Tibial nerve (tissue), 4 donors: ENCODE measurements at regions not wholly inside any gene's neighbourhood (a gene's known extent, or its start where the extent isn't known, plus 50 kb on each side); places are given as distances from the start of the nearest gene placed in this dataset.
"Not testable (repeated sequence)": the region's sequence is repeated elsewhere in the genome, so short reads cannot be mapped to it uniquely, and the experiment has no call there.

Experiments used
- DNase-seq, 2 donors: peaks; one replicate each; pipeline ENCODE4 v3.0.0-alpha.2; 2019; ENCODE audit warnings: low spot score in 2 of 2
- H3K27ac ChIP-seq, 4 donors: fragments of 200-600 bp; sonication (generic) in 3 of 4; one replicate each; pipeline ENCODE4 v1.5.1; 2017 to 2019; ENCODE audit warnings: mild to moderate bottlenecking in 1 of 4
- H3K27me3 ChIP-seq, 2 donors: fragments of 200-600 bp; sonication (generic) in 1 of 2; one replicate each; pipeline versions ENCODE4 v1.5.1 to v1.6.0; 2017 to 2019
- H3K36me3 ChIP-seq, 3 donors: fragments of 200-600 bp; sonication (generic); one replicate each; pipeline ENCODE4 v1.5.1; 2018 to 2019
- H3K4me1 ChIP-seq, 4 donors: fragments of 200-600 bp; sonication (generic) in 3 of 4; one replicate each; pipeline ENCODE4 v1.5.1; 2017 to 2019
- H3K4me3 ChIP-seq, 4 donors: fragments of 200-600 bp; sonication (generic) in 3 of 4; one replicate each; pipeline ENCODE4 v1.5.1; 2017 to 2019; ENCODE audit warnings: mild to moderate bottlenecking in 1 of 4, moderate library complexity in 1 of 4
- H3K9me3 ChIP-seq, 4 donors: fragments of 200-600 bp; sonication (generic) in 3 of 4; one replicate each; pipeline ENCODE4 v1.5.1; 2017 to 2019
- EP300 ChIP-seq, 2 donors: sonication (generic); formaldehyde crosslinking; IDR thresholded peaks; one replicate each; pipeline ENCODE4 v1.6.1; 2017; ENCODE audit warnings: antibody characterized with exemption in 2 of 2, mild to moderate bottlenecking in 1 of 2
- POLR2A ChIP-seq, 2 donors: fragments of 450-650 bp; IDR thresholded peaks; one replicate each; pipeline ENCODE4 v1.6.1; 2017; ENCODE audit warnings: antibody characterized with exemption in 2 of 2, mild to moderate bottlenecking in 2 of 2, moderate library complexity in 2 of 2
- WGBS, 2 donors: methylation state at CpG; one replicate each; pipeline ENCODE4 v1.1.5; 2018; 5-methylcytosine and 5-hydroxymethylcytosine counted together
- TF ChIP-seq, protein P1 (sequence below), 5 experiments: fragments of 200-600 bp in 3 of 5; fragments of 450-650 bp in 2 of 5; sonication (generic) in 3 of 5; IDR thresholded peaks; one replicate each; pipeline ENCODE4 v1.5.1; 2016 to 2019; ENCODE audit warnings: antibody characterized with exemption in 5 of 5, mild to moderate bottlenecking in 3 of 5, moderate library complexity in 2 of 5

DNA sequence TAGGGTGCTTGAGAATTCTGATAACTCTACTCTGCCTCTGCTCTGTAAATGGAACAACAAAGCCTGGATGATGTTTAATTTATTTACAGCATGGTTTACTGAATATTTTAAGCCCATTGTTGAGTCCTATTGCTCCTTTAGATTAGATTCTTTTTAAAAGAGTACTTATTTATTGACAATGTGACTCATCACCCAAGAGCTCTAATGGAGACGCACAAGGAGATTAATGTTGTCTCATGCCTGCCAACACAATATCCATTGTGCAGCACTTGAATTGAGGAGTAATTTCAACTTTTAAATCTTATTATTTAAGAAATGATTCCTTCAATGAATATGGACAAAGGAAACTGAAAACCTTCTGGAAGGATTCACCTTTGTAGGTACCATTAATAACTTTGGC is 691.4 kb downstream of the ZBBX start:
- WGBS, 2 donors = 77 to 78% methylated on average over 1 of the region's 1 CpG
- H3K27ac ChIP-seq = no peak overlapping the region

GRCh38 chr3:166685246-166685645 is 694.9 kb downstream of the ZBBX start:
- H3K27ac ChIP-seq = no peak overlapping the region
- no peak overlapping the region for H3K4me3 ChIP-seq
- H3K9me3 ChIP-seq = no peaks in the 10 kb centered on the region
- WGBS, 2 donors = 90% methylated on average over 1 of the region's 1 CpG
- no peak for TF ChIP-seq EP300 (IDR thresholded peaks at IDR 0.05)
- TF ChIP-seq, protein P1, sequence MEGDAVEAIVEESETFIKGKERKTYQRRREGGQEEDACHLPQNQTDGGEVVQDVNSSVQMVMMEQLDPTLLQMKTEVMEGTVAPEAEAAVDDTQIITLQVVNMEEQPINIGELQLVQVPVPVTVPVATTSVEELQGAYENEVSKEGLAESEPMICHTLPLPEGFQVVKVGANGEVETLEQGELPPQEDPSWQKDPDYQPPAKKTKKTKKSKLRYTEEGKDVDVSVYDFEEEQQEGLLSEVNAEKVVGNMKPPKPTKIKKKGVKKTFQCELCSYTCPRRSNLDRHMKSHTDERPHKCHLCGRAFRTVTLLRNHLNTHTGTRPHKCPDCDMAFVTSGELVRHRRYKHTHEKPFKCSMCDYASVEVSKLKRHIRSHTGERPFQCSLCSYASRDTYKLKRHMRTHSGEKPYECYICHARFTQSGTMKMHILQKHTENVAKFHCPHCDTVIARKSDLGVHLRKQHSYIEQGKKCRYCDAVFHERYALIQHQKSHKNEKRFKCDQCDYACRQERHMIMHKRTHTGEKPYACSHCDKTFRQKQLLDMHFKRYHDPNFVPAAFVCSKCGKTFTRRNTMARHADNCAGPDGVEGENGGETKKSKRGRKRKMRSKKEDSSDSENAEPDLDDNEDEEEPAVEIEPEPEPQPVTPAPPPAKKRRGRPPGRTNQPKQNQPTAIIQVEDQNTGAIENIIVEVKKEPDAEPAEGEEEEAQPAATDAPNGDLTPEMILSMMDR (IDR thresholded peaks at IDR 0.05) = no peak
- DNase-seq = no peak
- H3K27me3 ChIP-seq = no peaks in the 10 kb centered on the region
- H3K36me3 ChIP-seq = no peaks in the 10 kb centered on the region
- no peaks in the 10 kb centered on the region for H3K4me1 ChIP-seq

More for the DNA sequence above, 691.4 kb downstream of the ZBBX start:
- Histone ChIP-seq H3K4me3 (no peak overlapping the region), H3K4me1 (no peaks in the 10 kb centered on the region), H3K9me3 (no peaks in the 10 kb centered on the region), H3K36me3 (no peaks in the 10 kb centered on the region), H3K27me3 (no peaks in the 10 kb centered on the region)
- TF ChIP-seq POLR2A (IDR thresholded peaks at IDR 0.05) (no peak), EP300 (IDR thresholded peaks at IDR 0.05) (no peak)
- TF ChIP-seq, protein P1 (IDR thresholded peaks at IDR 0.05) = no peak
- DNase-seq = no peak

- not testable (repeated sequence) for DNase-seq, H3K9me3 ChIP-seq, H3K4me3 ChIP-seq, H3K27ac ChIP-seq, H3K36me3 ChIP-seq, H3K4me1 ChIP-seq, H3K27me3 ChIP-seq
- 85 to 92% methylated on average over 5 of the region's 5 CpGs for WGBS, 2 donors
Measured at GRCh38 chr3:166684077-166684476, 696.0 kb downstream of the ZBBX start.

DNA sequence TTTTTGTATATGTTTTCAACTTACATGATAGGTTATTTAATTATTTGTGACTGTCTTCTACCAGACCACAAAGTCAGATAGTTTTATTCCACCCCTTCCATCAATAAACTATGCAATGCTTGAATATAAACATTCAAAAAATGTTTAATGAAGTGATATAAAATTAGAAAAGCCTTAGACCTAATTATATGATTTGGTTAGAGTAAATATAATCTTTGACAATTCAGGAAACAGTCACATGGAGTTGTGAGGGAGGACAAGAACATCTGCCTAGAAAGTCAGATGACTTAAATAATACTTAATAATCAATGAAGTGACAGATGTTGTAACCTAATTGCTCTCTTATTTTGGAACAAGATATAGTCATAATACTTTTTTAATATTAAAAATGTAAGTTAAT is 710.3 kb downstream of the ZBBX start:
- H3K27ac ChIP-seq = no peak overlapping the region
- no peaks in the 10 kb centered on the region for H3K9me3 ChIP-seq
- H3K4me1 ChIP-seq = no peaks in the 10 kb centered on the region
- H3K27me3 ChIP-seq = no peaks in the 10 kb centered on the region
- TF ChIP-seq POLR2A (IDR thresholded peaks at IDR 0.05) (no peak), EP300 (IDR thresholded peaks at IDR 0.05) (no peak)
- TF ChIP-seq, protein P1 (IDR thresholded peaks at IDR 0.05) = no peak
- H3K36me3 ChIP-seq = no peaks in the 10 kb centered on the region
- H3K4me3 ChIP-seq = no peak overlapping the region
- DNase-seq = no peak

DNA sequence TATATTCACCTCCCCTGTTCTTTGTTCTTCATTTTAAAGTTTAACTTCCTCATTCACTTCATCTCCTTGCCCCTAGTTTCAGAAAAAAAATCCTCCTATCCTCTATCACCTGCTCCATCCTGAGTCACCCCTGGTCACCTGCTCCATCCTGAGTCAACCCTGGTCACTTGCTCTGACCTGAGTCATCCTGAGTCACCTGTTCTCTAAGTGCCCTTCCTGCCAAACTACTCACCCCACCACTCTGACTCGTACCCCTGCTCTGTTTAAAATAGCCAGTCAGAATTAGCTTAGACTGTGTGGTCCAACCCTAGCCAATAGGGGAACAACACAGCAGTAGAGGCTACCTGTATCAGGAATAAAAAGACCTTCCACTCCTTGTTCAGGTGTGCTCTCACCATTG is 716.9 kb downstream of the ZBBX start:
- H3K36me3 ChIP-seq = no peaks in the 10 kb centered on the region
- DNase-seq = no peak
- no peaks in the 10 kb centered on the region for H3K27me3 ChIP-seq
- 76 to 85% methylated on average over 1 of the region's 1 CpG for WGBS, 2 donors
- peaks cover 0 to 19% (median 0%) of the 10 kb centered on the region in 4 donors for H3K9me3 ChIP-seq
- H3K4me3 ChIP-seq = no peak overlapping the region
- TF ChIP-seq POLR2A (IDR thresholded peaks at IDR 0.05) (no peak), EP300 (IDR thresholded peaks at IDR 0.05) (no peak)
- TF ChIP-seq, protein P1 (IDR thresholded peaks at IDR 0.05) = no peak
- no peak overlapping the region for H3K27ac ChIP-seq
- no peaks in the 10 kb centered on the region for H3K4me1 ChIP-seq

GRCh38 chr3:166661621-166662020 is 718.5 kb downstream of the ZBBX start:
- TF ChIP-seq POLR2A (IDR thresholded peaks at IDR 0.05) = no peak
- TF ChIP-seq EP300 (IDR thresholded peaks at IDR 0.05) = no peak
- TF ChIP-seq, protein P1 (IDR thresholded peaks at IDR 0.05) = no peak
- no peak for DNase-seq
- 87 to 95% methylated on average over 1 of the region's 1 CpG for WGBS, 2 donors

More at GRCh38 chr3:166661621-166662020, 718.5 kb downstream of the ZBBX start:
- H3K27me3 ChIP-seq = no peaks in the 10 kb centered on the region
- H3K36me3 ChIP-seq = no peaks in the 10 kb centered on the region
- H3K4me1 ChIP-seq = no peaks in the 10 kb centered on the region
- no peak overlapping the region for H3K27ac ChIP-seq
- H3K4me3 ChIP-seq = no peak overlapping the region
- H3K9me3 ChIP-seq = peaks cover 0 to 19% (median 0%) of the 10 kb centered on the region in 4 donors
